HG03060 (cell line): ENCODE measurements at regions not wholly inside any gene's neighbourhood (a gene's known extent, or its start where the extent isn't known, plus 50 kb on each side); places are given as distances from the start of the nearest gene placed in this dataset.
"Not testable (repeated sequence)": the region's sequence is repeated elsewhere in the genome, so short reads cannot be mapped to it uniquely, and the experiment has no call there.

ENCODE experiments used
- ATAC-seq: cut with Tn5 transposase; IDR thresholded peaks from one replicate; pipeline ENCODE4 v1.9.1; 2021; ENCODE audit warnings: low read depth, moderate number of reproducible peaks; ENCODE audit not compliant: unreplicated experiment

DNA sequence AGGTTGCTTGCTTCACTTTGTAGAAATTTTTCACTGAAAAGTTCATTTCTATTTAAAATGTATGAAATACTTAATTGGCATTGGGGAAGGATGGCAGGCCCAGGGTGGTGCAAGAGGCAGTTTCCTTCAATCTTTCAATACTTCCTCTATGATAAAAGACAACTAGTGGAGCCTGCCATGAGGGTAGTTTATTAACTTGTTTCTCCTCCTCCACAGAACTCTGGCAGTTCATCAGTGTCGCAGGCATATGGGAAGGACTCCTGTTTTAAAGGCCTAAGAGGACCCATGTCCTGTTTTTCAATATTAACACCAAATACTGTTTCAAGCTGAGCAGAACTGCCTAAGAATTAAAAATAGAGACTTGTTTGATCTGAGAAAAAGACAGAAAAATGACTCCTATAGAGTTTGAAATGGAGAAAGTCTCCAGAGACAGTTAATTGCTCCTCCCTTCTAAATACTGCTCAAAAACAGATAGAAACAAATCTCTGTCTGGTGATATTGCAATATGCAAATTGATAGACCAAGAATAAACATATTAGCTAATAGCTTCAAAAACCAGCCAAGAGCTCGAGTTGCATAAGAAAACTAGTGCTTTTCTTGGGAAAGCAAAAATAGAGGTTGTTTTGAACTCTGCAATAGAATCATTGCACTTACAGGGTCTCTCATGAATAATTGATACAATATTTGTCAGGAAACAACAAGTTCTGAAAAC lies 665.7 kb upstream of the SLC35B3 start:
- no peak for ATAC-seq

DNA sequence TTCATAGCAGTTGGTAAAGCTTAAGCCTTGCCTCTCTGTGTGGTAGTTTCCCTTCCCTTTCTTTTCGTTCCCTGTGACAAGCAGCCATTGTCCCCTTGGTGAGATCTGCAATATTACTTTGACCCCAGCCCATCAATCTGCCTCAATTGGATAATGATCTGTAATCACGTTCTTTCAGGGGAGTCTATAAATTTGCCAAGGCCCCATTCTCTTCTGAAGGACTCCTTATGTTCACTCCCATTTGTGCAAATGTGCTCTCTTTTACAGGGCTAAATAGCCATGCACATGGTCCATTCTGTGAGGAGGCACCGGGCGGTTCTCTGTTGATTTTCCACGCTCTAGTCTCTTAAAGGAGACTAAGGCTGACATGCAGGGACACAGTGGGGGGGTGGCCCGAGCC lies 660.4 kb upstream of the SLC35B3 start:
- ATAC-seq = no peak

DNA sequence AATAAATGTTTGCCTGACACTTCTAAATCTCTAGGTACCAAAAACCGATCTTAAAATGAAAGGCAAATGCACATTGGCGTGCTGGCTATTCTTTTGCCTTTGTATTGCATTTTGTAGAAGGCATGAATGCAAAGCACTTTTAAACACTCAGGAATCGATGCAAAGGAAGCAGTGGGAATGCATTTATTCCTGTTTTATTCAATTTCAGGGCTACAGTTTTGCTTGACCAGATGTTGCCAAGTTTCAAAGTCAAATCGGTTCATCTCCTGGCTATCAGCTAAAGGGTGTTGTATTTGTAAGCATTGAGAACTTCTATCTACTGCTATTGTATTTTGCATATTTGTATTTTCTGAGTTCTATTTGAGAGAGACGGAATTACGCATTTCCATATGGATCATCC lies 659.8 kb upstream of the SLC35B3 start:
- ATAC-seq = no peak

DNA sequence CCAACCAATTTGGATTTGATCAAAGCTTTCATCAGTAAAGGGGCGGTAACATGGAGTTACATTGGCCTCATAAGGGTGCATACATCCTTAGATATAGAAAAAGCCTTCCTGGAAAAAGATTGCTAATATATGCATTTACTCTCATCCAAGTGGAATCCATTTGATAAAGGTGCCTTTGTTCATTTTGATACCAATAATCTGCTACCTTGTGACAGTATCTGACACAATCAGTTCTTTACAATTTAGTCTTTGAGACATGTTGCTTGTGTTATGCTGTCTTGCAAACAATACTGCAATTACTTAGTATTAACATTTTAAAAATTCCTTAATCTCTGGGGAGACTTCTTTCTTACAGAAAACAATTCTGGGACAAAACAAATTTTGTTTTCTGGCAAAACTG lies 654.4 kb upstream of the SLC35B3 start:
- ATAC-seq = no peak

DNA sequence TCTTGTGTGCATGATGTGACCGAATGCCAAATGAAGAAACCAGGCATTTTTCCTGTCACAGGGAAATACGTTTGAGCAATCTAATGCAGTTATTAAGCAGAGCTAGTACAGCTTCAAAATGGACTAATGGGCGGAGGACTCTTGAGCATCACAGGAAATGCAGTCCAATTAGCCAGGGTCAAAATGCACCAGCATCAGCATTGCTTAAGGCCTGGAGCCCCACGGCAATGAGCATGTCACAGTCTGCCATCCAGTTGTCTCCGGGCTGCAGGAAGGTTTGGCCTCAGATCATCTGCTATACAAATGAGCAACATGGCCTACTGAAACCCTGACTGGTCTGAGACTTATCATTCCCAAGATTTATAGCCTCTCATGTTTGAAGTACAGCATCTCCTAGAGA lies 652.1 kb upstream of the SLC35B3 start:
- ATAC-seq = no peak

- ATAC-seq = no peak
Observed at GRCh38 chr6:9086331-9086730, 651.0 kb upstream of the SLC35B3 start.

DNA sequence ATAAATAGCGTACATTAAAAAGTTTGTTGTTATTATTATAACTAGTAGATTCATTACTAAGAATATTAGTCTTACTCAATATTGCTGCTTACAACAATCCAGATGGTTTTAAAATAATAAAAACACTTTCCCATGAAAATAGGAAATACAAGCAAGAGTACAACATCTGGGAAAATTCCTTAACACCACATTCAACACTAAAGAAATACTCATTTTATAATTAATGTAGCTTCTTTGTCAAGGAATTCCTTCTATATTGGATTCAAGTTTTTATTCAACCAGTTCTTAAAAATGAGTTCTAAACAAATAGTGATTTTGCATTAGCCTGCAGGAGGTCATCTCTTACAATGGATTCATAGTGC lies 650.3 kb upstream of the SLC35B3 start:
- ATAC-seq = no peak

- ATAC-seq = no peak
Observed at GRCh38 chr6:9085054-9085708, 649.8 kb upstream of the SLC35B3 start.

DNA sequence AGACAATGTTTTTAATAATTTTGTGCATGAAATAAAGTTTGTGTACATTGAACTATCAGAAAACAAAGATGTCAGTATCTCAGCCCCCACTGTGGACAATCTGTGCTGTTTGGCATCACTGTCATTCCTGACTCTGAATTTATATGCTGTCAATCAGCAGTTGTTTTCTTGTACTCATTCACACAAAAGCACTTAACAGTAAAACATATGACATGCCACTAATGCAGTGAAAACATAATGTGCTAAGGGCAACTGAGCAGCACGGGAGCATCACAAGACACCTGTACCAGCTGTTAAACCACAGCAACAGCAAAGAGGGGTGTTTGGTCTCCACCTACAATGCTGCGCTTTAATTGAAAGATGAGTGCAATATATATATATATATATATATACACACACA lies 647.8 kb upstream of the SLC35B3 start:
- ATAC-seq = no peak

DNA sequence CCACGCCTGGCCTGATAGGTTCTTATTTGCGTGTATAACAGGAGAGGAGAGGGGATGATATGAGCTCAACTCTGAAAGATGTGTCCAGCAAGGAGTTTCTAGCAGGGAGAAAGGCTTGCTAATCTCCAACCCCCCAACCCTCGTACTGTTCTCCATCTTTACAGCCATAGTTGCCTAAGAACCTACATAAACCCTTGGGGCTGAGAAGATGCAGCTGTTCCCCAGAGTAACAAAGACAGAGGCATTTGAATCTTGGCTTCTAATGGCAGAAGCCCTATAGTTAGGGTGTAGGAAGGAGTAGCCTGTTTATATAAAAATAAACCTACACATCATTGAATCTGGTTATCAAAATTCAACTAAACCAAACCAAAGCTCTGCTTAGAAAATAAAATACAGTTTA lies 631.4 kb upstream of the SLC35B3 start:
- no peak for ATAC-seq

DNA sequence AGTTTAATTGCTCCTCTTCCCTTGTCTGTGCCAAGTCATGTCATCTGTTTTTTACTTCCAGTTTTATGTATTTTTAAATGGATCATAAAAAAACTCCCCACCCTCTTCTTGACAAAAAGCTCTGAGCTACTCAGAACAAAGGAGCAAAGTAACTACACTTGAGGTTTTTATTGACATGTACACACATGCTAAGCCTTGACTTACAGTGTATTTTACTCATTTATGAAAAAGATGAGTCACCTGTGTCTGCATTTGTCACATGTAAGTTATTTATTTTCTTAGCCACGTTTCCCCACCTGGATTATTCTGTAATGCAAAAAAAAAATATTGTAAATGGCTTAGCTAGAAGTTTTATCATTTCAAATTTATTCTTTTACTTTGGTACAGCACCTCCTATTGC lies 628.8 kb upstream of the SLC35B3 start:
- no peak for ATAC-seq

GRCh38 chr6:9062596-9062995 lies 627.3 kb upstream of the SLC35B3 start:
- no peak for ATAC-seq

- ATAC-seq = no peak
Observed at GRCh38 chr6:9057937-9058336, 622.6 kb upstream of the SLC35B3 start.

DNA sequence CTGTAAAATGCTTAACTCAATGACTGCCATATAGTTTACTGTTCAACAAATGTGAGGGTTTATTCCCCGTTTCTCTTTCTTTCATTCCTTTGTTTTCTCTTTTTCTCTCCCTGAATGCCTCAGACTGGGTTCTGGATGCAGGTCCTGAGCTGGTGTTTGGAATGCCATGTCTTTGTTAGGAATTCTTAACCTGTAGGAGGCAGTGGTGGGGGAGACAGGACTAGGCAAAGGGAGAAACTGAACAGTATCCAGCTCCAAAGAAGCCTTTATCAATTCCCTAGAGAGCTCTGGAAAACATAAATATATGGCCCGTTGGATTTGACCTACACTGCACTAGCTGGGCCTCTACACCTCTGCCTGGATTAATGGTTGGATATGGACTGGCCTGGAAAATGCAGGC lies 621.2 kb upstream of the SLC35B3 start:
- ATAC-seq = no peak

DNA sequence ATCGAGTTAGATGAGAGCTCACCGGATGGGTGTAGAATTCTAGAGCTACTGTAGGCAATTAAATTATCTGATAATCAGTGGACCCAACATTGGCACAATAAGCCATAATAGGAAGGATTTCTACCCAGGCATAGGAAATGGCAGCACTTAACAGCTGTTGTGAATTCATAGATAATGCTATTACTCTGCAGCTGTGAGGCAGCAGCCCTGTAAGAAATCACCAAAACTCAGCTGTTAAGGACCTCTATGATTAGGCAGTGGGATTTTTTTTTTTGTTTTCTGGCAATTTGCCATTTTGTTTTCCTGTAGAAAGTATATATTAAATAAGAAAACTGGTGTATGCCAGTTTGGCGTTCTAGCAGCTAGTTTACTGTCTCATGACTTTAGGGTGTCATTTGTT lies 609.1 kb upstream of the SLC35B3 start:
- no peak for ATAC-seq

DNA sequence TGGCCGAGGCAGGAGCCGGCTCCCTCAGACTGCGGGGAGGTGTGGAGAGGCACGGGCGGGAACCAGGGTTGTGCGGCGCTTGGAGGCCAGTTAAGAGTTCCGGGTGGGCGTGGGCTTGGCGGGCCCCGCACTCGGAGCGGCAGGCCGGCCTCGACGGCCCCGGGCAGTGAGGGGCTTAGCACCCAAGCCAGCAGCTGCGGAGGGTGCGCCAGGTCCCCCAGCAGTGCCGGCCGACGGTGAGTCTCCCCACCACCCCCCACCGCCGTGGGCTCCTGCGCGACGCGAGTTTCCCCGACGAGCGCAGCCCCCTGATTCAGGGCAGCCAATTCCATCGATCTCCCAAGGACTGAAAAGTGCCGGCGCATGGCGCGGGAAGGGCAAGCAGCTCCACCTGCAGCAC lies 605.4 kb upstream of the SLC35B3 start:
- no peak for ATAC-seq

- no peak for ATAC-seq
Observed at GRCh38 chr6:9039258-9039657, 603.9 kb upstream of the SLC35B3 start.

GRCh38 chr6:9028086-9028485 lies 592.7 kb upstream of the SLC35B3 start:
- ATAC-seq = no peak

- ATAC-seq = no peak
Observed at GRCh38 chr6:9025796-9026394, 590.5 kb upstream of the SLC35B3 start.

GRCh38 chr6:9025228-9025627 lies 589.9 kb upstream of the SLC35B3 start:
- ATAC-seq = no peak

GRCh38 chr6:9024246-9024645 lies 588.9 kb upstream of the SLC35B3 start:
- not testable (repeated sequence) for ATAC-seq

GRCh38 chr6:9020001-9020400 lies 584.7 kb upstream of the SLC35B3 start:
- ATAC-seq = no peak
